HFFc6 (cell line): ENCODE measurements at regions not wholly inside any gene's neighbourhood (a gene's known extent, or its start where the extent isn't known, plus 50 kb on each side); places are given as distances from the start of the nearest gene placed in this dataset.

Experiments
- DNase-seq: peaks from one replicate; pipeline ENCODE4 v3.0.0-alpha.2; 2018
- H3K27ac Mint-ChIP-seq: 2 replicates; pipeline ENCODE4 v1.8.0; 2020; ENCODE audit warnings: mild to moderate bottlenecking, mixed read lengths
- H3K27me3 Mint-ChIP-seq: 2 replicates; pipeline ENCODE4 v1.8.0; 2021; ENCODE audit warnings: mild to moderate bottlenecking, moderate library complexity, mixed read lengths; ENCODE audit not compliant: insufficient read depth
- H3K36me3 Mint-ChIP-seq: 2 replicates; pipeline ENCODE4 v1.8.0; 2021; ENCODE audit warnings: low read depth, mixed read lengths
- H3K4me1 Mint-ChIP-seq: 2 replicates; pipeline ENCODE4 v1.8.0; 2020; ENCODE audit warnings: low read depth, mixed read lengths
- H3K4me3 Mint-ChIP-seq: 2 replicates; pipeline ENCODE4 v1.8.0; 2020; ENCODE audit warnings: mild to moderate bottlenecking, moderate library complexity, mixed read lengths
- H3K9me3 Mint-ChIP-seq: 2 replicates; pipeline ENCODE4 v1.8.0; 2020; ENCODE audit warnings: mild to moderate bottlenecking, mixed read lengths
- CTCF ChIP-seq: fragments of 200-600 bp; sonication (generic); IDR thresholded peaks from 2 replicates; pipeline ENCODE4 v1.5.0; 2021; ENCODE audit warnings: antibody characterized with exemption, mild to moderate bottlenecking

GRCh38 chr9:78383130-78383529 lies 86.2 kb downstream of the PSAT1 start:
- peak overlapping the region; percentile 91 for H3K27ac Mint-ChIP-seq
- TF ChIP-seq CTCF: no peak
- peaks cover 4% of the 10 kb centered on the region; the same call in 1 of the 2 replicates for H3K36me3 Mint-ChIP-seq
- DNase-seq: peak; percentile 66
- H3K27me3 Mint-ChIP-seq: peaks cover 3% of the 10 kb centered on the region
- peaks cover 26% of the 10 kb centered on the region for H3K4me1 Mint-ChIP-seq
- no peaks in the 10 kb centered on the region for H3K9me3 Mint-ChIP-seq
- peak overlapping the region; percentile 23 for H3K4me3 Mint-ChIP-seq

- Mint-ChIP-seq H3K27ac (no peak overlapping the region), H3K4me1 (peaks cover 32% of the 10 kb centered on the region), H3K36me3 (no peaks in the 10 kb centered on the region), H3K9me3 (no peaks in the 10 kb centered on the region), H3K27me3 (peaks cover 3% of the 10 kb centered on the region; the same call in 1 of the 2 replicates), H3K4me3 (no peak overlapping the region)
- DNase-seq: no peak
- no peak for TF ChIP-seq CTCF
Observed at GRCh38 chr9:78386348-78386747, 89.4 kb downstream of the PSAT1 start.

GRCh38 chr9:78386773-78387172 lies 89.8 kb downstream of the PSAT1 start:
- Mint-ChIP-seq H3K4me3 (no peak overlapping the region), H3K4me1 (peaks cover 32% of the 10 kb centered on the region), H3K27ac (no peak overlapping the region), H3K36me3 (no peaks in the 10 kb centered on the region), H3K27me3 (peaks cover 3% of the 10 kb centered on the region; the same call in 1 of the 2 replicates), H3K9me3 (no peaks in the 10 kb centered on the region)
- DNase-seq: no peak
- no peak for TF ChIP-seq CTCF

- Mint-ChIP-seq H3K4me3 (no peak overlapping the region), H3K27ac (no peak overlapping the region), H3K27me3 (peaks cover 9% of the 10 kb centered on the region), H3K4me1 (peaks cover 23% of the 10 kb centered on the region), H3K9me3 (peaks cover 20% of the 10 kb centered on the region), H3K36me3 (peaks cover 28% of the 10 kb centered on the region)
- no peak for DNase-seq
- TF ChIP-seq CTCF: no peak
Observed at GRCh38 chr9:78393340-78393739, 96.4 kb downstream of the PSAT1 start.

- Mint-ChIP-seq H3K36me3 (peaks cover 28% of the 10 kb centered on the region), H3K4me1 (peaks cover 23% of the 10 kb centered on the region), H3K27me3 (peaks cover 9% of the 10 kb centered on the region), H3K27ac (no peak overlapping the region), H3K4me3 (no peak overlapping the region), H3K9me3 (peaks cover 20% of the 10 kb centered on the region)
- DNase-seq: no peak
- no peak for TF ChIP-seq CTCF
Observed at GRCh38 chr9:78393932-78394331, 97.0 kb downstream of the PSAT1 start.

- TF ChIP-seq CTCF: no peak
- H3K27ac Mint-ChIP-seq: no peak overlapping the region; the same call in 1 of the 2 replicates
- H3K4me1 Mint-ChIP-seq: peaks cover 18% of the 10 kb centered on the region
- H3K36me3 Mint-ChIP-seq: peaks cover 28% of the 10 kb centered on the region
- no peak overlapping the region for H3K4me3 Mint-ChIP-seq
- no peak for DNase-seq
- peaks cover 9% of the 10 kb centered on the region for H3K27me3 Mint-ChIP-seq
- H3K9me3 Mint-ChIP-seq: peaks cover 20% of the 10 kb centered on the region
Observed at GRCh38 chr9:78396087-78396486, 99.2 kb downstream of the PSAT1 start.
